GM21619 (cell line): ENCODE measurements at regions not wholly inside any gene's neighbourhood (a gene's known extent, or its start where the extent isn't known, plus 50 kb on each side); places are given as distances from the start of the nearest gene placed in this dataset.

Source experiments
- ATAC-seq: cut with Tn5 transposase; IDR thresholded peaks from one replicate; pipeline ENCODE4 v1.9.1; 2021; ENCODE audit not compliant: unreplicated experiment

GRCh38 chr14:65243766-65244442, 141.6 kb upstream of the MAX start:
- ATAC-seq: no peak

DNA sequence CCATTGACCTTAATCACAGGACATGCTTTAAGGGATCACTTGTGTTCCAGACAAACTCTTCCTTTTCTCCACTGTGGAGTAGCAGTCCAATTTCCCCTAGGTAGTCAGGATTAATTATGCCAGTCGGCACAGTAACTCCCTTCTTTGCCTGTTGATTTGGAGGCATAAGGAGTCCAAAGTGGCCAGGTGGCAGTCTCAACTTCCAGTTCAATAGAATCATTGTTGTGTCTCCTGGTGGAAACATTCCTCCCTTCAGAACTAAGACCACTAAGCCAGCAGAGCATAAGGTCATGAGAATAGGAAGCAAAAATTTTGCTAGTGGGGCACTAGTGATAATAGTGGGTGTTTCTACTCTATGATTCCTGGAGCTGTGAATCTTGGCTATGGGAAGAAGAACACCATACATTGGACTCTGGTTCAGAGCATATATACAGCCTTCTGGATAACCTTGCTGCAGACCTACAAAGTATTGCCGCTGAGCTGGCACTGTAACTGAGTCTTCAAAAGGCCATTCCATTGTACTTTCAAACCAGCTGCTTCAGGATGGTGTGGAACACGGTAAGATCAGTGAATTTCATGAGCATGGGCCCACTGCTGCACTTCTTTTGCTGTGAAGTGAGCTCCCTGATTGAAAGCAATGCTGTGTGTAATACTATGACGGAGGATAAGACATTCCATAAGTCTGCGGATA, 147.3 kb upstream of the MAX start:
- no peak for ATAC-seq

GRCh38 chr14:65250162-65250495, 147.8 kb upstream of the MAX start:
- no peak for ATAC-seq

- no peak for ATAC-seq
These were observed 148.9 kb upstream of the MAX start for GRCh38 chr14:65251213-65251612.

DNA sequence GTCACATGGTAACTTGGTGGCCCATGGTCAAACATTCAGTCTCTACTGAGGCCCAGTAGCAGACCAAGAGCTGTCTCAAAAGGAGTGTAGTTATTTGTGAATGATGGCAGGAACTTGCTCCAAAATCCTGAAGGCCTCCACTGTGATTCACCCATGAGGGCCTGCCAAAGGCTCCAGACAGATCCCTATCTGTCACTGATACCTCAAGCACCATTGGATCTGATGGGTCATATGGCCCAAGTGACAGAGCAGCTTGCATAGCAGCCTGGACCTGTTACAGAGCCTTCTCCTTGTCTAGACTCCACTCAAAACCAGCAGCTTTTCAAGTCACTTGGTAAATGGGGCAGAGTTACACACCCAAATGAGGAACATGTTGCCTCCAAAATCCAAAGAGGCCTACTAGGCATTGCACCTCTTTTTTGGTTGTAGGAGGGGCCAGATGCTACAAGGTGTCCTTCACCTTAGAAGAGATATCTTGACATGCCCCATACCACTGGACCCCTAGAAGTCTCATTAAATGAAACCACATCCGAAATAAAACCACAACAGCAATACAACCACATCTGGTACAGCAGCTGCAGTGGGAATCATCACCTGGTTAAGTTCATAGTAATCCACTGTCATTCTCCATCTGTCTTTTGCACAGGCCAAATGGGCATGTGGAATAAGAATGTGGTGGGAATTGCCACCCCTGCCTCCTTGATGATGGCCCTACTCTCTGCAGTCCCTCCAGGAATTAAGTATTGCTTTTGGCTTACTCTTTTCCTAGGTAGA, 150.4 kb upstream of the MAX start:
- no peak for ATAC-seq

- ATAC-seq: no peak
These were observed 152.8 kb upstream of the MAX start for GRCh38 chr14:65255029-65255545.

- ATAC-seq: no peak
These were observed 153.5 kb upstream of the MAX start for GRCh38 chr14:65255583-65256461.

DNA sequence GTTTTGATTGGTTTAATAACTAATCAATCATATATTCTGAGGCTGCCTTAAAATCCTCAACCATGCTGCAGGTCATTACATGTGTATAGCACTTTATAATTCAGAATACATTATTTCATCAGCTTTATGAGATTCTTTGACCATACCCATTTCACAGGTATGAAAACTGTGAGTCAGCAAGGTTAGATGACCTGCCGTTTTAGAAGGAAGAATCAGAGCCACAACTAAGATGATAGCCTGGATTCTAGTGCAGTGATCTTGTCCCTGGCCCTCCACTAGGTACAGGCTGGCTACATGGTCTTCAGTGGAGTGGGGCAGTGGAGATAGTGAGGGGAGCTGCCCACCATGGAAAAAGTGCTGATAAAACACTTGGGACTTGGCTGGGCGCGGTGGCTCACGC, 154.4 kb upstream of the MAX start:
- no peak for ATAC-seq

DNA sequence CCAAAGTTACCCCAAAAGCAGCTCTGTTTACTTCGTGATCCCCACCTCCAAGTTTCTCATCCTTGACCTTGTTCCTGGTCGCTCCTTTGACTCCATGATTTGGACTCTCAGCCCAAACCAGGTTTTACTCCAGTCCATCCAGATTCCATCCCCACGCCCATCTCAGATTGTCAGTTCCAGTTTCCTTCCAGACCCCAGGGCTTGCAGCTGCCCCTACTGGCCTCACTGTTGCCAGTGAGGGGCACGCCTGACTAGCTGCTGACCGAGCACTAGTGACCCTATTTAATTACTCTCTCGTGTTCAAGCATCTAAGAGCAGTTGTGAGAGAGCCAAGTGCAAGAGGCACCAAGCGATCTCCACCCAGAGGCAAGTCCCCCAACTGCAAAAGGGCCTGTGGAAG, 155.1 kb upstream of the FUT8 start:
- ATAC-seq: no peak

- ATAC-seq: no peak
These were observed 154.1 kb upstream of the FUT8 start for GRCh38 chr14:65258391-65258790.

DNA sequence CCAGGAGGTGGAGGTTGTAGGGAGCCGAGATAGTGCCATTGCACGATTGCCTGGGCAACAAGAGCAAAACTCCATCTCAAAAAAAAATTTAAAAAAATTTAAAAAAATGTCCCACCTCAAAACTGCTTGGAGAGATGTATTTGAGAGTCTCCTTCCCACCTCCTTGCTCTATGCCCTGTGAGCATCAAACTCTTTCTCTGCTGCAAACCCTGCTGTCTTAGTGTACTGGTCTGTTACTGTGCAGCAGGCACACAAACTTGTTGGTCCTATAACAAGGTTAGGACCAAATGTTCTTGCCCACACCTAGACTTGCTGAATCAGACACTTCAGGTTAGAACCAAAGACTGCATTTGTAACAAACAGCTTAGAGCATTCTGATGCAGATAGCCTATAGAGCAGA, 153.5 kb upstream of the FUT8 start:
- ATAC-seq: no peak

GRCh38 chr14:65260786-65261185, 151.7 kb upstream of the FUT8 start:
- no peak for ATAC-seq

- no peak for ATAC-seq
These were observed 151.1 kb upstream of the FUT8 start for GRCh38 chr14:65261425-65261920.

GRCh38 chr14:65261946-65262345, 150.6 kb upstream of the FUT8 start:
- no peak for ATAC-seq

DNA sequence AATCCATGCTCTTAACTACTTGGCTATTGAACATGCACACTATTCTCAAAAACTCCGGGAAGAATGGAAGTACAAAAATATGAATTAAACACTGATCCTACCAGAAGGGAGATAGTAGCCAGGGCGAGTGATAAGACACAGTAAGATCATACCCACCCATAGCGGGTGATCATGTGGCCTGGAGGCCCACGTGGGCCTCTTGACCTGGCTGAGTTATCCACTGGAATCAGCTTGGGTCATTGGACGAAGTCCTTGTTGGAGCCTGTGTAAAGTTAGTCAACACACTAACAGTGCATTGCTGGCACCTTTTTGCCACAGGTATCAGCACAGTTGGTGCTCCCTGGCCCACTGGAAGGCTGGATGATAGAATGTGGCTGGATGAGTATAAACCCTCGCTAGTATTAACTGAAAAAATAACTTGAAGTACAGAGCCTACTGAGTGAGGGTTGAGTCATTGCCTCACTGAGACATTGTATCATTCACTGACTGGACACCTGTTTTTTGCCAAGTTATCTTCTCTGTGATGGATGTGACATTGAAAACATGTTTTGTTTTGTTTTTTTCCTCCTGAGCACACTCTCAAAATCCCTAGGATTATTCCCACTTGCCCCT, 149.2 kb upstream of the FUT8 start:
- no peak for ATAC-seq

DNA sequence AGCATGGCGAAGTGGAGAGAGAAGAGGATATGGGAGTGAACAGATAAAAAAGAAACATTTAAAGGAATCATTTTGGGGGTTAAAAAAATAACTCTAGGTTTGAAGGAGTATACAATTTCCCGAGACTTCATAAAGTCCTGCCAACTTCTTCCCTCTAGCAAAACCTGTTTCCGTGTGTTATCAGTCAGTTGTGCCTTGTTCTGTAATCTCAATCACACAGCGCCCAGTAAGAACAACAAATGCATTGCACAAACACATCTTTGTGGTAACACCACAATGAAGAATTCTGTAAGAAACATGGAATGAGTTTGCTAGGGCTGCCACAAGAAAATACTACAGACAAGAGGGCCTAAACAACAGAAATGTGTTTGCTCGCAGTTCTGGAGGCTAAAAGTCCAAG, 144.7 kb upstream of the FUT8 start:
- ATAC-seq: no peak

GRCh38 chr14:65268594-65268993, 143.9 kb upstream of the FUT8 start:
- ATAC-seq: no peak

DNA sequence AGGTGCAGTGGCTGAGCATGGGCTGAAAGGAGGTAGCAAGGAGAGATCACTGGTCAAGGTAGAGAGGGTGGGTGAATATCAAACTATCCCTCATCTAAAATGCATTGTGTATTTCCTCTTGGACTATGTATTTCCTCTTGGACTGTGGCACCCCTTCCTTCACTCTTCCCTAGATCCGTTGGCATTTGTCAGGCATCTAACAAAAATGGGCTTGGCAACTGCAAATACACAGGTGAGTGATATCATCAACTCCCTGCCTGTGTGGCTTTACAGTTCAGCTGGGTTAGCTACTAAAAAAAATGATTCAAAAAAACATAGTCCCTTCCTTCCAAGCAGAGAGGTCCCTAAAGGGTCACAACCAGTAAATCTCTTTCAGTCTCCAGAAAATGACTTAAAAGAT, 142.8 kb upstream of the FUT8 start:
- ATAC-seq: no peak

GRCh38 chr14:65277027-65277426, 135.5 kb upstream of the FUT8 start:
- ATAC-seq: no peak

DNA sequence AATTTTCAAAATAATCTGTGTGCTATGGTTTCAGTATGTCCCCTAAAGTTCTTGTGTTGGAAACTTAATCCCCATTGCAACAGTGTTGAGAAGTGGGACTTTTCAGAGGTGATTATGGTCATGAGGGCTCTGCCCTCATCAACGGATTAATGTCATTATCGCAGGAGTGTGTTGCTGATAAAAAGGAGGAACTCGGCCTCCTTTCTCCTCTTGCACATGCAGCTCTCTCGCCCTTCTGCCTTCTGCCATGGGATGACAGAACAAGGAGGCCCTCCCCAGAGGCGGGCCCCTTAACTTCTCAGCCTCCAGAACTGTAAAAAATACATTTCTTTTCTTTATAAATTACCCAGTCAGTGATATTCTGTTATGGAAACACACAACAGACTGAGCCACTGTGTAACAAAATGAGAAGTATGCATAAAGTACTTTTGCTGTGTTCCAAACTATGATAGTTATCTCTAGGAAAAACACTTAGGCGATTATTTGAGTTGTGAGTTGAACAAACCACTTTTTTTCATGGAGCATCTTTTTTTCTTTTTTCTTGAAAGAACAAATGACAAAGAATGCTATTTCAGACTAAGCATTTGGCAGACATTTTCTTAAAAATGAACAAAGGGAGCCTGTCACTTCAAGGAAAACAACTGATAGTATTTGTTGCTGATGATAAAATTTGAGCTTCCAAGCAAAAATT, 134.8 kb upstream of the FUT8 start:
- ATAC-seq: no peak
